GM12878 (cell line): ENCODE measurements at regions not wholly inside any gene's neighbourhood (a gene's known extent, or its start where the extent isn't known, plus 50 kb on each side); places are given as distances from the start of the nearest gene placed in this dataset.

Experiments
- ATAC-seq: fragments of 200-7000 bp; cut with Tn5 transposase; 3 replicates; pipeline ENCODE4 v1.9.1; 2020; ENCODE audit warnings: mild to moderate bottlenecking, moderate library complexity
- BruUV-seq: library from RNA; stranded (reverse); fragments of 400-500 nt; replicated peaks from 2 replicates; lab custom pipeline; 2021; lab: Mats Ljungman, UMichigan
- CTCF ChIA-PET: fragments of 300-600 bp; sonication (Branson Sonifier 250); formaldehyde crosslinking; extraction: SDS; loops from one replicate; lab custom pipeline; 2021; ENCODE audit warnings: inconsistent platforms; lab: Yijun Ruan, JAX
- POLR2A ChIA-PET: fragments of 350-600 bp; formaldehyde crosslinking; extraction: SDS; loops from one replicate; lab custom pipeline; 2021; ENCODE audit warnings: inconsistent platforms; lab: Charles Lee
- RAD21 ChIA-PET: fragments of 300-600 bp; sonication (Branson Sonifier 250); formaldehyde crosslinking; loops from one replicate; lab custom pipeline; 2023; ENCODE audit warnings: antibody characterized with exemption; ENCODE audit not compliant: unreplicated experiment; lab: Charles Lee
- SMC1A ChIA-PET: fragments of 300-600 bp; sonication (Branson Sonifier 250); formaldehyde crosslinking; loops from one replicate; lab custom pipeline; 2023; ENCODE audit not compliant: unreplicated experiment, uncharacterized antibody; lab: Charles Lee
- DNase-seq: peaks from one replicate; pipeline ENCODE4 v3.0.0-alpha.2; 2011; ENCODE audit warnings: low read depth, low spot score
- FAIRE-seq: peaks from 3 replicates; lab custom pipeline; 2011; peaks lifted over from hg19 to GRCh38; lab: Jason Lieb, UNC
- H2AFZ ChIP-seq: 2 replicates; pipeline ENCODE4 v1.6.0; 2011; ENCODE audit warnings: low read depth, low read length, control low read depth; ENCODE audit not compliant: control insufficient read depth
- H3K27ac ChIP-seq: 2 replicates; pipeline ENCODE4 v1.5.1; 2011; ENCODE audit warnings: control low read depth; ENCODE audit not compliant: control insufficient read depth, insufficient read depth
- H3K27me3 ChIP-seq, 2 experiments: replicated peaks in 1 of 2; 2 replicates each; pipeline versions ENCODE4 v1.6.0 to v1.6.1; 2011; ENCODE audit warnings: low read length in 1 of 2; ENCODE audit not compliant: control insufficient read depth in 2 of 2, insufficient read depth in 2 of 2
- H3K36me3 ChIP-seq, 2 experiments: 2 replicates each; pipeline ENCODE4 v1.5.1; 2011; ENCODE audit warnings: low read length in 1 of 2; ENCODE audit not compliant: control insufficient read depth in 2 of 2, insufficient read depth in 2 of 2
- H3K4me1 ChIP-seq: 2 replicates; pipeline ENCODE4 v1.6.1; 2011; ENCODE audit warnings: mild to moderate bottlenecking, low read length, moderate library complexity, mixed read lengths; ENCODE audit not compliant: control insufficient read depth, insufficient read depth
- H3K4me2 ChIP-seq: 2 replicates; pipeline ENCODE4 v1.6.0; 2011; ENCODE audit warnings: control low read depth; ENCODE audit not compliant: control insufficient read depth, insufficient read depth
- H3K4me3 ChIP-seq: fragments of 200-600 bp; sonication (generic); 2 replicates; pipeline ENCODE4 v1.5.1; 2016
- H3K79me2 ChIP-seq: 2 replicates; pipeline ENCODE4 v1.6.0; 2011; ENCODE audit warnings: low read length; ENCODE audit not compliant: control insufficient read depth, insufficient read depth
- H3K9ac ChIP-seq: 2 replicates; pipeline ENCODE4 v1.8.0; 2011; ENCODE audit warnings: low read length, control low read depth, mixed read lengths; ENCODE audit not compliant: control insufficient read depth, insufficient read depth
- H3K9me3 ChIP-seq: replicated peaks from 3 replicates; pipeline ENCODE4 v1.5.1; 2011; ENCODE audit warnings: mild to moderate bottlenecking, low read length; ENCODE audit not compliant: control insufficient read depth, insufficient read depth
- H4K20me1 ChIP-seq: 2 replicates; pipeline ENCODE4 v1.6.0; 2011; ENCODE audit not compliant: control insufficient read depth, insufficient read depth
- BRCA1 ChIP-seq: IDR thresholded peaks from 2 replicates; pipeline ENCODE4 v1.6.1; 2011; ENCODE audit warnings: low read depth, low read length, improper control_type of control experiment
- CBX5 ChIP-seq: sonication (generic); IDR thresholded peaks from 2 replicates; pipeline ENCODE4 v1.6.1; 2016; ENCODE audit warnings: low read depth, moderate library complexity, mild to moderate bottlenecking, inconsistent platforms
- E2F8 ChIP-seq: fragments of 450-650 bp; IDR thresholded peaks from 2 replicates; pipeline ENCODE4 v1.6.1; 2018; ENCODE audit warnings: mild to moderate bottlenecking, low read depth, moderate library complexity; ENCODE audit not compliant: partially characterized antibody
- EED ChIP-seq: sonication (generic); IDR thresholded peaks from 2 replicates; pipeline ENCODE4 v1.6.1; 2016; ENCODE audit warnings: antibody characterized with exemption, low read depth
- HSF1 ChIP-seq: fragments of 150-350 bp; IDR thresholded peaks from 2 replicates; pipeline ENCODE4 v1.6.1; 2014; ENCODE audit warnings: mild to moderate bottlenecking, low read depth, low read length
- KDM1A ChIP-seq: fragments of 200-600 bp; sonication (generic); IDR thresholded peaks from 2 replicates; pipeline ENCODE4 v1.6.1; 2016; ENCODE audit warnings: borderline replicate concordance
- MYB ChIP-seq: fragments of 150-350 bp; IDR thresholded peaks from 2 replicates; pipeline ENCODE4 v1.6.1; 2014; ENCODE audit warnings: mild to moderate bottlenecking, low read depth, low read length, borderline replicate concordance
- MYC ChIP-seq: IDR thresholded peaks from 2 replicates; pipeline ENCODE4 v1.6.1; 2011; ENCODE audit warnings: mild to moderate bottlenecking, low read length, moderate library complexity, inconsistent platforms; ENCODE audit not compliant: insufficient read depth, insufficient replicate concordance, insufficient read length, severe bottlenecking
- NR2F1 ChIP-seq: fragments of 450-650 bp; conservative IDR thresholded peaks from 2 replicates; pipeline ENCODE4 v1.6.1; 2017; ENCODE audit warnings: mild to moderate bottlenecking
- PAX8 ChIP-seq: fragments of 450-650 bp; IDR thresholded peaks from 2 replicates; pipeline ENCODE4 v1.6.1; 2017; ENCODE audit warnings: mild to moderate bottlenecking, moderate library complexity
- TAF1 ChIP-seq: IDR thresholded peaks from 2 replicates; pipeline ENCODE4 v1.6.1; 2011; ENCODE audit warnings: mild to moderate bottlenecking, low read depth, low read length, borderline replicate concordance
- TCF12 ChIP-seq: IDR thresholded peaks from 2 replicates; pipeline ENCODE4 v1.6.1; 2011; ENCODE audit warnings: low read depth, mild to moderate bottlenecking, low read length
- ZNF687 ChIP-seq: fragments of 450-650 bp; IDR thresholded peaks from 2 replicates; pipeline ENCODE4 v1.6.1; 2017; ENCODE audit warnings: mild to moderate bottlenecking, moderate library complexity
- WGBS: methylation state at CpG from one replicate; pipeline ENCODE4 v1.1.6; 2016; ENCODE audit warnings: low lambda C conversion rate; ENCODE audit not compliant: insufficient replicate concordance, insufficient coverage; ENCODE audit errors: missing lambda C conversion rate; 5-methylcytosine and 5-hydroxymethylcytosine counted together
- in situ Hi-C: fragments of 300-500 bp; cut with MboI; formaldehyde crosslinking; loops from 9 replicates; pipeline ENCODE4 v1.14.3; 2018; ENCODE audit warnings: mixed read lengths
- intact Hi-C: fragments of 100-400 bp; cut with micrococcal nuclease; formaldehyde crosslinking; loops from one replicate; pipeline ENCODE4 v1.14.2; 2022; ENCODE audit not compliant: unreplicated experiment
- TF ChIP-seq, protein P1 (sequence below): fragments of 450-650 bp; formaldehyde crosslinking; IDR thresholded peaks from 2 replicates; pipeline ENCODE4 v1.4.0; 2022; ENCODE audit warnings: mild to moderate bottlenecking, moderate library complexity

DNA sequence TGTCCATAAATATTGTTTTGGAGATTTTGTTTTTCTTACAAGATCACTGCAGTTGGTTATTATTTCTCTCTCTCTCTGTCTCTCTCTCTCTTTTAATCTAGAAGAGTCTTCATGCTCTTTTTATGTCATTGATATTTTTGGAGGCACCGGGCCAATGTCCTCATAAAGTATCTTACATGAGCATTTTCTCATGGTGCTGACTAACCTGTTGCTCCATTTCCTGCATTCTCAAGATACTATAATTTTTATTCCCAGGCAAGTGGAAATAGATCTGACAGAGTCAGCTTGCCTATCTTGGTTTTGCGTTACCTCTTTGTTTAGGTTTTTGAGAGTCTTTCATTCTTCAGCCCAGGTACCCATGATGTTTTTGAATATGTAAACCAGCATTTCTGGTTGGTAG lies 938.8 kb upstream of the FBXO33 start:
- Histone ChIP-seq H3K9ac (no peak overlapping the region), H3K4me3 (no peak overlapping the region), H3K27ac (no peak overlapping the region), H4K20me1 (no peaks in the 10 kb centered on the region), H3K4me2 (no peak overlapping the region), H2AFZ (no peak overlapping the region), H3K36me3 (no peaks in the 10 kb centered on the region), H3K4me1 (no peaks in the 10 kb centered on the region), H3K9me3 (no peaks in the 10 kb centered on the region), H3K27me3 (no peaks in the 10 kb centered on the region), H3K79me2 (no peaks in the 10 kb centered on the region)
- ChIA-PET RAD21 (no interaction called here), CTCF (no interaction called here), SMC1A (no interaction called here), POLR2A (no interaction called here)
- FAIRE-seq (no peak), DNase-seq (no peak), ATAC-seq (no peak)
- BruUV-seq = no TSS peak
- in situ Hi-C loops (no loop called here), intact Hi-C loops (no loop called here)
- 26% methylated on average over 2 of the region's 2 CpGs for WGBS
- no peak for TF ChIP-seq MYB
- TF ChIP-seq CBX5 = no peak
- TF ChIP-seq TCF12 = no peak
- TF ChIP-seq MYC = no peak
- no peak for TF ChIP-seq PAX8
- no peak for TF ChIP-seq KDM1A
- no peak for TF ChIP-seq NR2F1
- TF ChIP-seq ZNF687 = no peak
- no peak for TF ChIP-seq HSF1
- TF ChIP-seq E2F8 = no peak
- TF ChIP-seq, protein P1, sequence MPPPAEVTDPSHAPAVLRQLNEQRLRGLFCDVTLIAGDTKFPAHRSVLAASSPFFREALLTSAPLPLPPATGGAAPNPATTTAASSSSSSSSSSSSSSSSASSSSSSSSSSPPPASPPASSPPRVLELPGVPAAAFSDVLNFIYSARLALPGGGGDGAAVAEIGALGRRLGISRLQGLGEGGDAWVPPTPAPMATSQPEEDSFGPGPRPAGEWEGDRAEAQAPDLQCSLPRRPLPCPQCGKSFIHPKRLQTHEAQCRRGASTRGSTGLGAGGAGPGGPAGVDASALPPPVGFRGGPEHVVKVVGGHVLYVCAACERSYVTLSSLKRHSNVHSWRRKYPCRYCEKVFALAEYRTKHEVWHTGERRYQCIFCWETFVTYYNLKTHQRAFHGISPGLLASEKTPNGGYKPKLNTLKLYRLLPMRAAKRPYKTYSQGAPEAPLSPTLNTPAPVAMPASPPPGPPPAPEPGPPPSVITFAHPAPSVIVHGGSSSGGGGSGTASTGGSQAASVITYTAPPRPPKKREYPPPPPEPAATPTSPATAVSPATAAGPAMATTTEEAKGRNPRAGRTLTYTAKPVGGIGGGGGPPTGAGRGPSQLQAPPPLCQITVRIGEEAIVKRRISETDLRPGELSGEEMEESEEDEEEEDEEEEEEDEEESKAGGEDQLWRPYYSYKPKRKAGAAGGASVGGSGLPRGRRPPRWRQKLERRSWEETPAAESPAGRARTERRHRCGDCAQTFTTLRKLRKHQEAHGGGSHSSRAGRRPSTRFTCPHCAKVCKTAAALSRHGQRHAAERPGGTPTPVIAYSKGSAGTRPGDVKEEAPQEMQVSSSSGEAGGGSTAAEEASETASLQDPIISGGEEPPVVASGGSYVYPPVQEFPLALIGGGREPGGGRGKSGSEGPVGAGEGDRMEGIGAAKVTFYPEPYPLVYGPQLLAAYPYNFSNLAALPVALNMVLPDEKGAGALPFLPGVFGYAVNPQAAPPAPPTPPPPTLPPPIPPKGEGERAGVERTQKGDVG (CRISPR knock-in tag) = no peak
- TF ChIP-seq BRCA1 = no peak
- no peak for TF ChIP-seq EED
- TF ChIP-seq TAF1 = no peak
